WTC11 (cell line): ENCODE measurements at regions not wholly inside any gene's neighbourhood (a gene's known extent, or its start where the extent isn't known, plus 50 kb on each side); places are given as distances from the start of the nearest gene placed in this dataset. TPM values are rescaled to one million over a fixed set of nuclear protein-coding genes. Genes with fewer than 3 reads are reported as not detected.

Experiments used
- ATAC-seq: fragments of 200-7000 bp; cut with Tn5 transposase; 2 replicates; pipeline ENCODE4 v1.10.0; 2021; ENCODE audit warnings: mild to moderate bottlenecking, moderate library complexity
- CTCF ChIA-PET: fragments of 300-600 bp; sonication (Branson Sonifier 250); formaldehyde crosslinking; loops from one replicate; lab custom pipeline; 2021; ENCODE audit warnings: antibody characterized with exemption; lab: Charles Lee
- POLR2A ChIA-PET: fragments of 350-600 bp; sonication (Branson Sonifier 250); formaldehyde crosslinking; loops from one replicate; lab custom pipeline; 2021; ENCODE audit warnings: antibody characterized with exemption; lab: Charles Lee
- DNase-seq: peaks from one replicate; pipeline ENCODE4 v3.0.0; 2021; ENCODE audit warnings: low spot score
- H3K27ac Mint-ChIP-seq: 2 replicates; pipeline ENCODE4 v1.8.0; 2021; ENCODE audit warnings: mixed read lengths
- H3K27me3 Mint-ChIP-seq: 2 replicates; pipeline ENCODE4 v1.8.0; 2021; ENCODE audit warnings: low read depth, mild to moderate bottlenecking, moderate library complexity, mixed read lengths
- H3K36me3 Mint-ChIP-seq: 2 replicates; pipeline ENCODE4 v1.8.0; 2021; ENCODE audit warnings: mixed read lengths
- H3K4me1 Mint-ChIP-seq: 2 replicates; pipeline ENCODE4 v1.8.0; 2022; ENCODE audit warnings: mixed read lengths
- H3K4me3 Mint-ChIP-seq: 2 replicates; pipeline ENCODE4 v1.8.0; 2021; ENCODE audit warnings: mild to moderate bottlenecking, moderate library complexity, mixed read lengths
- H3K9me3 Mint-ChIP-seq: 2 replicates; pipeline ENCODE4 v1.8.0; 2021; ENCODE audit warnings: mixed read lengths
- ATF1 ChIP-seq: sonication (generic); formaldehyde crosslinking; IDR thresholded peaks from 2 replicates; pipeline ENCODE4 v1.8.1; 2023; ENCODE audit warnings: mild to moderate bottlenecking, moderate library complexity, missing genetic modification reagents
- ATF2 ChIP-seq: sonication (generic); formaldehyde crosslinking; IDR thresholded peaks from 2 replicates; pipeline ENCODE4 v1.8.1; 2022; ENCODE audit warnings: low read depth, missing genetic modification reagents, borderline replicate concordance
- CBFB ChIP-seq: sonication (generic); formaldehyde crosslinking; IDR thresholded peaks from 2 replicates; pipeline ENCODE4 v1.8.1; 2022; ENCODE audit warnings: mild to moderate bottlenecking, low read depth, missing genetic modification reagents
- CDX4 ChIP-seq: fragments of 250-450 bp; sonication (Bioruptor Pico); IDR thresholded peaks from 2 replicates; pipeline ENCODE4 v1.9.0; 2021; ENCODE audit warnings: moderate library complexity, mild to moderate bottlenecking, inconsistent platforms, borderline replicate concordance
- CREM ChIP-seq: sonication (generic); formaldehyde crosslinking; IDR thresholded peaks from 2 replicates; pipeline ENCODE4 v1.8.1; 2022; ENCODE audit warnings: mild to moderate bottlenecking, missing genetic modification reagents, moderate library complexity
- CTCF ChIP-seq: fragments of 200-600 bp; IDR thresholded peaks from 2 replicates; pipeline ENCODE4 v1.8.0; 2022; ENCODE audit warnings: antibody characterized with exemption
- E2F1 ChIP-seq: sonication (generic); formaldehyde crosslinking; IDR thresholded peaks from 2 replicates; pipeline ENCODE4 v1.8.0; 2022; ENCODE audit warnings: mild to moderate bottlenecking, missing genetic modification reagents
- ESRRA ChIP-seq: sonication (generic); formaldehyde crosslinking; IDR thresholded peaks from 2 replicates; pipeline ENCODE4 v1.8.1; 2022; ENCODE audit warnings: mild to moderate bottlenecking, missing genetic modification reagents, borderline replicate concordance
- ETV6 ChIP-seq: sonication (generic); formaldehyde crosslinking; IDR thresholded peaks from 2 replicates; pipeline ENCODE4 v1.8.1; 2022; ENCODE audit warnings: mild to moderate bottlenecking, missing genetic modification reagents
- GABPB1 ChIP-seq: sonication (generic); formaldehyde crosslinking; IDR thresholded peaks from 2 replicates; pipeline ENCODE4 v1.8.1; 2023; ENCODE audit warnings: mild to moderate bottlenecking, missing genetic modification reagents
- NFE2L1 ChIP-seq: sonication (generic); formaldehyde crosslinking; IDR thresholded peaks from 2 replicates; pipeline ENCODE4 v1.8.1; 2023; ENCODE audit warnings: missing genetic modification reagents
- OVOL2 ChIP-seq: fragments of 250-450 bp; sonication (Bioruptor Pico); IDR thresholded peaks from 2 replicates; pipeline ENCODE4 v1.9.0; 2021; ENCODE audit warnings: mild to moderate bottlenecking, borderline replicate concordance
- TEAD4 ChIP-seq: sonication (generic); formaldehyde crosslinking; IDR thresholded peaks from 2 replicates; pipeline ENCODE4 v1.8.0; 2022; ENCODE audit warnings: mild to moderate bottlenecking, missing genetic modification reagents
- USF1 ChIP-seq: sonication (generic); formaldehyde crosslinking; IDR thresholded peaks from 2 replicates; pipeline ENCODE4 v1.8.0; 2022; ENCODE audit warnings: mild to moderate bottlenecking, missing genetic modification reagents
- USF2 ChIP-seq: sonication (generic); formaldehyde crosslinking; IDR thresholded peaks from 2 replicates; pipeline ENCODE4 v1.8.1; 2023; ENCODE audit warnings: mild to moderate bottlenecking, missing genetic modification reagents, moderate library complexity
- ZNF281 ChIP-seq: sonication (generic); formaldehyde crosslinking; IDR thresholded peaks from 2 replicates; pipeline ENCODE4 v1.8.0; 2023; ENCODE audit warnings: mild to moderate bottlenecking, missing genetic modification reagents
- ZSCAN18 ChIP-seq: fragments of 250-450 bp; sonication (Bioruptor Pico); IDR thresholded peaks from 2 replicates; pipeline ENCODE4 v2.1.2; 2022; ENCODE audit warnings: mild to moderate bottlenecking, moderate library complexity
- microRNA-seq: library from miRNA; unstranded; fragments of <30 nt; microRNA quantifications from one replicate; pipeline ENCODE4 v1.2.0, GENCODE V29; 2022; ENCODE audit warnings: borderline number of aligned reads

- no peak for TF ChIP-seq ATF2 (CRISPR knock-in tag)
- no peak for TF ChIP-seq CTCF
- TF ChIP-seq ATF1 (CRISPR knock-in tag): no peak
- TF ChIP-seq ZSCAN18 (CRISPR knock-in tag): no peak
- TF ChIP-seq CREM (CRISPR knock-in tag): no peak
- TF ChIP-seq CBFB (CRISPR knock-in tag): no peak
- TF ChIP-seq CDX4 (CRISPR knock-in tag): no peak
- no peak for TF ChIP-seq NFE2L1
- TF ChIP-seq ETV6 (CRISPR knock-in tag): no peak
These were observed 276.2 kb downstream of the METTL15 start (continued) for GRCh38 chr11:28384418-28384817.

GRCh38 chr11:28383456-28383855 lies 275.3 kb downstream of the METTL15 start:
- DNase-seq: no peak
- TF ChIP-seq ZNF281 (CRISPR knock-in tag) (no peak), E2F1 (CRISPR knock-in tag) (no peak), NFE2L1 (no peak), ESRRA (CRISPR knock-in tag) (no peak), GABPB1 (CRISPR knock-in tag) (no peak), USF1 (CRISPR knock-in tag) (no peak), OVOL2 (CRISPR knock-in tag) (no peak), USF2 (CRISPR knock-in tag) (no peak), TEAD4 (CRISPR knock-in tag) (no peak)
- no peak for ATAC-seq
- CTCF ChIA-PET: no interaction called here
- H3K4me1 Mint-ChIP-seq: peaks cover 10% of the 10 kb centered on the region
- POLR2A ChIA-PET: no interaction called here
- H3K27ac Mint-ChIP-seq: no peak overlapping the region
- H3K27me3 Mint-ChIP-seq: no peaks in the 10 kb centered on the region
- peaks cover 6% of the 10 kb centered on the region; the same call in 1 of the 2 replicates for H3K36me3 Mint-ChIP-seq
- H3K4me3 Mint-ChIP-seq: no peak overlapping the region
- H3K9me3 Mint-ChIP-seq: peaks cover 39% of the 10 kb centered on the region

Small RNAs in the stretch of these regions (microRNA-seq; reads per million reads assigned to microRNA genes)
- gene MIR8068: not detected
